NCI-H69 (cell line): ENCODE measurements at regions not wholly inside any gene's neighbourhood (a gene's known extent, or its start where the extent isn't known, plus 50 kb on each side); places are given as distances from the start of the nearest gene placed in this dataset.
"Not testable (repeated sequence)": the region's sequence is repeated elsewhere in the genome, so short reads cannot be mapped to it uniquely, and the experiment has no call there.

Experiments used
- DNase-seq: peaks from one replicate; lab custom pipeline; 2025; lab: John Stamatoyannopoulos, UW

DNA sequence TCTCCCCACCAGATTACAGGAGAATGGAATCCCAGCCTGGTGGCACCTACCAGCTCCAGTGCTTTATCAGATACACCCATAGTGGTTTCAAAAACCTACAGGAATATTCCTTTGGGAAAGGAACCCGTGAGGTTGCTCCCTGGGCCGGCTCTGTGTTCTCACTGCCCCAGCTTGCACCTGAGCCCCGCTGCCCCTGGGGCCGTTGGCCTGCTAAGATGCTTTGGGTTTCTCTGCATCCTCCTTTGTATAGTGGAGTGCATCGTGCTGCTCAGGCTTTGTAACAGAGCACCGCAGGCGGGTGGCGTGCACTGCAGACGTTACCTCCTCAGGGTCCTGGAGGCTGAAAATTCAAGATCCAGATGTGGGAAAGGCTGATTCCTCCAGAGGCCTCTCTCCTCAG lies 414.1 kb downstream of the BRD1 start:
- no peak for DNase-seq

DNA sequence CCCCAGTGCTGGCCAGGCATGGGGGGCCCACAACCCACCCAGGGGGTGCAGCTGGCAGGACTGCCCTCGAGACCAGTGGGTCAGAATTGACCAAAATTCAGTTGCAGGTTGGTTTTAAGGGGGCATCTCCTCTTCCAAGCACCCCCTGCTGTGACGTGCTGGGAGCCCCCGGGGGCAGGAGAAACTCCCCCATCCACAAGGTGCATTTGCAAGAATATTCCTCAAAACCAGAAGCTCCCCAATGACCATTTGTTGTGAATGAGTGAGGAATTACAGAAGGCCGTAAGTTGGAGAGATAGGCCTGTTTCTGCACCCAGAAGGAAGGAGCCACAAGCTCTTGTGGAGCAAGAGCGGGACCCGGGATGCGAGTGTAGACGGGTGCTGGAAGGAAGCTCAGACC lies 414.5 kb downstream of the BRD1 start:
- DNase-seq: no peak

DNA sequence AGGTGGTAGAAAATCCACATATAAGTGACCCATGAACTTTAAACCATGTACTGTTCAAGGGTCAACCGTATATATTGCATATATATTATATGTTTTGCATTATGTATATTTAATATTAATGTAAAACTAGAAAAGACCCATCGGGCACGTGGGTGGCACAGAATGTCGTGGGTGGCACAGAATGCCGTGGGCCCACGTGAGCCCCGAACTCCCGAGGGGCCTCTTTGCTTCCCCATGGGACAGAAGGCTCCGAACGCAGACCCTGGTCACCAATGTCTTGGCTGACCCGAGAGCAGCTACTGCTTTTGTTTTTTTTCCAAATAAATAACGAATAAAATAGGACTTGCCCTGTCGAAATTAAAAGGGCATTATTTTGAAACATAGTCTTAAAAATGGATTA lies 415.4 kb downstream of the BRD1 start:
- no peak for DNase-seq

DNA sequence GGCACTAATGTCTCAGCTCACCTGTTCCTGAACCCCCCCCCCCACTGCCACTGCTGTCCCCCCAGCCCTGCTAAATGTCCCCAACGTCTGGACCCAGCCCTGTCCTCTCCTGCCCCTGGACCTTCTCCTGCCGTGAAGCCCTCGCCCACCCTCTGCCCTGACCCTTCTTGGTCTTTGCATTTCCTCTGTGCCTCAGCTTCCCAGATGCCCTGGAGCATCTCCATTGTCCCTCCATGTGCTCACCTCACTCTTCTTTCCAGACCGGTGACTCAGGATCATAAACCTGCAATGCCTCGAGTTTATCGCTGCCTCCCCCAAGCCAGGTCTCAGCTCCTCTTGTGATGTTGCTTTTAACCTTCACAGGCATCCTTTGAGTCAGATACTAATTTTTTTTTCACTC lies 416.4 kb downstream of the BRD1 start:
- DNase-seq: no peak

DNA sequence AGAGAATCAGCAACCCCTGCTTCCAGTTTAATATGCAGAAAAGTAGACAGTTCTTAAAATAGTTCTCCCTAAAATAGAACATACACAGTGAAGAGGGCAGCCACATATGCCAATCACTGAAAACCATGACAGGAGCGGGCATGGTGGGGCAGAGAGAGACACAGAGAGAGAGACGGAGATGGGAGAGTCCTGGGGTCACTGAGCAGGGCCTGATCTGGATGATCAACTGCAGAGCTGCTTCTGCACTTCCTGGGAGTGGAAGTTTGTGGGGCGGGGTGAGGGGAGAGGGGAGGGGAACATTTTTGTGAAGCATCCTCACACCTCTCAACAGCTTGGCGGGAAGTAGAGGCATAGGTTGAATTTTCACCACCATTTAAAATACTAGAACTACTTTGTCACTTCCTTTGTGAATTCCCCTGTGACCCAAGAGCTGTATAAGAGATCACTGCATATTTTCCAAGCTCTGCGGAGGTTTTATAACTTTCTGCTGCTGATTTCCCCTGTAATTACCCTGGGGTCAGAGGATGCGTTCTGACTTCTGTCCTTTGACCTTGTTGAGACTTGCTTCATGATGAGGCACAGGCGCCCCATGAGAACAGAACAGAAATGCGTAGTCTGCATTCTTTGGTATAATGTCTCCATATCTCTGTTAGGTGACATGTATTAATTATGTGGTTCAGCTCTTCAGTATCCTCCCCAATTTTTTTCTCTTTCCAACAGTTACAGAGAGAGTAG lies 419.4 kb downstream of the BRD1 start:
- DNase-seq: no peak

DNA sequence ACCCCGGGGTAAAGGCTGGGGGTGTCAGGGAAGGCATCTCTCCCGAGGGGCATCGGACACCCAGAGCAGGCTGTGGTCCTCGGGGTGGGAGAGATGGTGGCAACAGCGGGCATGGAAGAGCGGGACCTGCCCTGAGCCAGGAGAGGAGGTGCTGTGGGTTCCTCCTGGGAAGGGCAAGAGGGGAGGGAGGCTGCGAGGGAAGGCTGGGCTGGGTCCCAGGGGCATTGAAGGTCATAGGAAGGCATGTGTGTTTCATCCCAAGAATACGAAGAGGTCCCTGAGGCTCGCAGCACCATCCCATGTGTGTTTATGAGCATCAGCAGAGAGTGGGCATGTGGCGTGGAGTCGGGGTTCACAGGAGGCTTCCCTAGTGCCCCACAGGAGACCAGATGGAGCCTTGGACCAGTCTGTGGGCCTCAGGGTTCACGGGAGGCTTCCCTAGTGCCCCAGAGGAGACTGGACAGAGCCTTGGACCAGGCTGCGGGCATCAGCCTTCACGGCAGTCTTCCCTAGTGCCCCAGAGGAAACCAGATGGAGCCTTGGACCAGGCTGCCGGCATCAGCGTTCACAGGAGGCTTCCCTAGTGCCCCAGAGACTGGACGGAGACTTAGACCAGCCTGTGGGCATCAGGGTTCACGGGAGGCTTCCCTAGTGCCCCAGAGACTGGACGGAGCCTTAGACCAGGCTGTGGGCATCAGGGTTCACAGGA lies 420.6 kb downstream of the BRD1 start:
- no peak for DNase-seq

DNA sequence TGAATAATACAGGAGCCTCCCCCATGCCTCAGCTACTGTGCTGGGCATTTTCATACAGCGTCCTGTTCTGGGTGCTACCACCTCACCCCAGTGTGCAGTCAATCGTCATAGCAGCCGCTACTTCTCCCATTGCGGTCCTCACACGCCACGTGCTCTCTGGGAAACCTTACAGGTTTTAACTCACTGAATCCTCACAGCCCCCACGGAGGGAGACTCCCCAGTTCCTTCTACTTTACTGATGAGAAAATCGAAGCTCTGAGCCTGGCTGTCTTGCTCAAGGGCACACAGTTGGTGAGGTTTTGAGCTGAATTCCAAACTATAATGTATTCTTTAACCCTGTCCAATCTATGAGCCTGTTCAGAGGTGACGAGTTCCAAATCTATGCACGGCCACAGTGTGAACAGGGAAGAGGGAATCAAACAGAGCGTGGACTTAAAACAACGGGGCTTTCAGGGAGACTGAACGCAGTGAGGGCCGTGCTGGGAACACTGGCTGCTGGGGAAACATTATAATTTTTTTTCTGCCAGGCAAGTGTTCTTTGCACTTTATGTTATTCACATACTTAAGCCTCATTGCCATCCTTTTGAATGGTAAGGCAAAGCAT lies 421.5 kb downstream of the BRD1 start:
- no peak for DNase-seq

DNA sequence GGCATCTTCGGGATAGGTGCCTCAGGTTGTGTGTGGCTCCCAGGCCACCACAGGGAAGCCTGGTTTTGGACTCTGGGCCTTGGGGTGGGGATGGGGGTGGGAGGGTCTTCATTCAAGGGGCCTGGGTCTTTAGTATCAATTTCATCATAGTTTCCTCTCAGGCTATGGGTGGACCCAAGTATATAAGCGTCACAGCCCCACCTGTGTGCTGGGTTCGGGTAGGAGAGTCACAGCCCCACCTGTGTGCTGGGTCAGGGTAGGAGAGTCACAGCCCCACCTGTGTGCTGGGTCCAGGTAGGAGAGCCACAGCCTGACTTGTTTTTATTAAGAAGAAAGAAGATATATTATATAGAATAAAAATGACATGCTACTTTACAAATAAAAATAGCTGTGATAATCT lies 422.1 kb downstream of the BRD1 start:
- no peak for DNase-seq

DNA sequence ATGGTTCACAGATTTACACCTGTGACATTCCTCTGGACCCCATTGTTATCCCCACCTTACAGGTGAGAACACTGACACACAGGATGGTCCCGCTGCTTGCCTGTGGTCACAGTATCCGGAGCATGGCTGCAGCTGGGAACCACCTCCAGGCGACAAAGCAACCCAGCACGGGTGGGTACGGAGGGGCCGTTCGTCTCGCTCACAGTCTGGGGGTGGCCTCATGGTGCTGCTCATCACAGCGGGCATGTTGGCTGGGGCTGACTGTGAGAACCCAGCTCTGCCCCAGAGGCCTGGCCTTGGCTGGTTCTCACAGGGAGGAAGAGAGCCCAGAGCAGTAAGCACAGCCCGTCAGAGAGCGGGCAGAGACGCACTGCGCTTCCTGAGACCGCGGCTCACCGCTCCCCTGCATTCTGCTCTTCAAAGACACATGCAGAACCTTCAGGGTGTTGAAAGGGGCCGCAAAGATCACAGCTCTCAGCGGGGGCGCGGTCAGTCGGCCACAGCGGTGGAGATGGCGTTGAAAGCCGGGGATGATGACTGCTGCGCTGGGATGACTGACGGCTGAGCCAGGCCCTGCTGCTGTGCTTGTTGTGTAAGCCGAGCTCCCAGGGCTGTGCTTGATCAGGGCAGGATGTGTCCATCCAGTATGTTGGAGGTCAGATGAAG lies 423.0 kb downstream of the BRD1 start:
- no peak for DNase-seq

DNA sequence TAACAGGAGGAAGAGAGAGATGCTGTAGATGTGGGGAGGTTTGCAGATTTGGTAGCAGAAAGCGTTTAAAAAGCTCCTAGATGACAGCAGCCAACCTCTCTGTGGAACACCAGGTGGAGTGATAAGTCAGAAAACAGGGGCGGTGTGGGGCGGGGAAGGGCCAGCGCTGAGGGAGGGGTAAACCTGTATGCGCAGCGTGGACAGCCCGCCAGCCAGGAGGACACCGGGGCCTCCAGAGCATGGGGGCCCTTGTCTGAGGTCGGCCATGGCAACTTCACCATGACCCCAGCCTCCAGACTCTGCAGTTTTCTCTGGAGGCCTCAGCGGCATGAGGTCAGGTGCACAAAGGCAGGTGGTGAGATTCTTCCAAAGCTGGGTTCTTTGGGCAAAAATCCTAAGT lies 423.7 kb downstream of the BRD1 start:
- no peak for DNase-seq

DNA sequence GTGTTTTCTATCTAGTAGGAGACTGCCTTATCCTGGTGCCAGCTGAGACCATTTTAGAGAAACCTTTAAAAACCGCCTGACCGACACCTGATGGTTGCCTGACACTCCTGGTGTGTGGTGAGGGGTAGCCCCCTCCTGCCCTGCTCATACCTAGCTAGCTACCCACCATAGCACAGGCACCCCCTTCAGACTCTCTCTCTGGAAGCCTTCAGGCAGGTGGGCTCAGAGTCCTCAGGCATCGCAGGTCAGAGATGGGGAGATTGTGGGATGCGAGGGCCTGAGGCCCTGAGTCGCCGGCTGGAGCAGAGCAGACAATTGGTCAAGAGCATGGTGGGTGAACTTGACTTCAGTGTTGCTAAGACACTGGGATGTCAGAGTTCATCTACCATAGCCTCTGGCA lies 424.6 kb downstream of the BRD1 start:
- no peak for DNase-seq

DNA sequence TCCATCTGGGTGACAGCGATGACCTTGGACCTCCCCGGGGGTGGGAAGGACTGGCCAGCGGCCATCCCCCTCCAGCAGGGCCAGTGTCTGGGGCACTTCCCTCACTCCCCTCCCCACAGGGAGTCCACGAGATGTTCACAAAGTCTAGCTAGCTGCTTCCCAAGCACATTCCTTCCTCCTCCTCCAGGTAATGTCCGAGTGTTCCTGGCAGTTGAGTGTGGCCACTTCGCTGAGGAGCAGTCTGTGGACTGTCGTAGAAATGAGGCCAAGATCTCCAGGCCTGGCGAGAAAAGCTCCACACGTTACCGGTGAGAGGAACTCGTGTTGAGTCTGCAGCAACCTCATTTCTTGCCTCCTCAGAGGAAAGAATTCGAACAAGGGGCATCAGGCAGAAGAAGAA lies 425.5 kb downstream of the BRD1 start:
- no peak for DNase-seq

DNA sequence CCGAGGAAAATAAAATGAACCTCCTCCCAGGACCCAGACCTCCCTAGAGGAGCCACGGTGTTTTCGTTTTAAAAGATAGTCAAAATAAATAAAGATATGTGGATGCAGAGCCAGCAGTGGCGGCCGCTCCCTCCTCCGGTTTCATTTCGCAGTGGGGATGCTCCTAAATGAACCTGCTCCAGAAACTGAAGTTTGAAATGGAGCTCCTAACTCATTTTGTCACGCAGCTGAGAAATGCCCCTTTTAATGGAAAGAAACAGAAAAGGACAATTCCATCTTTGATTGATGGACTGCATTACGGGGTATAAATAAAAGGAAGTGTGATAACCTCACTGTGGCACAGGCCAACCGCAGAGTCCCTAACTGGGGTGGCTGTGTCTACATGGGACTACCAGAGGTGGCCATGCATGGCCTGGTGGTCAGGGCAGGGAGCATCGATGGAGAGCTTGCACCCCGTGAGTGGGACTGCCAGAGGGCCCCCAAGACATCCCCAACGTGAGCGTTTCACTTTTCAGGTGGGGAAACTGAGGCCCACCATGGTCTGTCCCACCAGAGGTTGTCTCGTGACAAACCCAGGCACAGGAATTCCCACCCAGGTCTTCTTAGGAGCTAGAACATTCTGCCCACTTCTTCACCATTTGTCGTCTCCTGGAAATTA lies 426.6 kb downstream of the BRD1 start:
- no peak for DNase-seq

DNA sequence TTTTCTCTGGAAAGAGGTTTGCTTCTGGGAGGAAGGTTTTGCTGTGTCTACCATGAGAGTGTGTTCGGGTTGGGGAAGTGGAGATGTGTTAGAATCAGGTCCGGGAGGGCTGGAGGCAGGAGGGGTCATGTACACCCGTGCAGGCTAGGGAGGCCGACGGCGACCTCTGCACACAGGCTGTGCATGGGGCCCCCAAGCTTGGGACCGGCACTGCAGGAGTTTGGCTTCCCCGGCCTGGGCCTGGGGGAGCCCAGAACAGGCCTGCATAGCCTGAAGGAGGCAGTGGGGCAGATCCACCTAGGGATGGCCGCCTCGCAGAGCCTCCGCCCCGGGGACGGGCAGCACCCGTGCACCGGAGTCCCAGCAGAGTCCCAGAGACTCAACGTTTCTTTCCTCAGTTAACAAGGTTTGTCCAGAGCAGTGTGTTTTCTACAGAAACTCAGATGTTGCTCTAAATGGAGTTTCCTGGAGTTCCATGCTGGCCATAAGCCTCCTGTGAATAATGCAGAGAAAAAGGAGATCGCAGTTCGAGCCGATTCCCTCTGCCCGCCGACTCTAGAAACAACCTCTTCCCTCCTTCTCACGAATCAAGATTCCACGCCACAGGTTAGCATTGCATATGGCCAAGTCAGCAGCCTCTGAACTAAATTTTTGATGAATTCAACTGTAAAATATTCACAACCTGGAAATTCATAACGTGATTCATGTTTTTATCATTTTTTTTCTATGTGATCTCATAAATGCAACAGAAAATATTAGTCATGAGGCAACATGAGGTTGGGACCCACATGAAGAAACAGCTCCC lies 427.3 kb downstream of the BRD1 start:
- DNase-seq: no peak

DNA sequence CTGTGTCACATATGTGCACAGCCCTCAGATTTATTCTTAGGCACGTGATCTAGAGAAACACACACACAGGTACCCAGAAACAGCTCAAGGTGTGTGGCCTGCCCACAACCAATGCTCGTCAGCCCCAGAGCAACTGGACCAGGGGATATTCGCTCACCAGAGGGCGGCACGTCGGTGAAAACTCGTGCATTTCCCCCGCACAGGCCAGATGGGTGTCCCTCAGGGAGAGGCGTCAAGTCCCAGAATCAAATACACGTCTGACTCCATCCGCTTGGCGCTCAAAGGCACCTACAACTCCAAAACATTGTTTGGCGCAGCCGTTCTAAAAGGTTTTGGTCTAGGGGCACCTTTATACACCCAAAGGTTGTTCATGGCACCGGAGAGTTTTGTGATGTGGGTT lies 429.0 kb downstream of the BRD1 start:
- DNase-seq: no peak

DNA sequence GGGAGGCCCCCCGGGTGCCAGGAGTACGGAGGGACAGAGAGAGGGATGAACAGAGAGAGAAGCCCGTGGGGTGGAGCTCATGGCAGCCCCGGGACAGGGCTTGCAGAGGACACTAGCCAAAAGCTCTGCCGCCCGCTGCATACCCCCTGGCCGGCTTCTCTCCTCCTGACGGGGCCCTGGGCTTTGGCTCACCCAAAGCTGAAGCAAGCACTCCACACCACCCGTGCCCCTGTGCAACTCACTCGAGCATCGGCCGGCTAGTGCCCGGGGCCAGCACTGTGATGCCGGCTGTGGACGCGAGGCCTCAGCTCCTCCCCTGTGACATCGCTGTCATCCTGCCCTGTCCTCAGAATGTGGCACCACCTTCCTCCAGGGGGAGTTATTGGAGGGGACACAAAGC lies 429.6 kb downstream of the BRD1 start:
- DNase-seq: no peak

DNA sequence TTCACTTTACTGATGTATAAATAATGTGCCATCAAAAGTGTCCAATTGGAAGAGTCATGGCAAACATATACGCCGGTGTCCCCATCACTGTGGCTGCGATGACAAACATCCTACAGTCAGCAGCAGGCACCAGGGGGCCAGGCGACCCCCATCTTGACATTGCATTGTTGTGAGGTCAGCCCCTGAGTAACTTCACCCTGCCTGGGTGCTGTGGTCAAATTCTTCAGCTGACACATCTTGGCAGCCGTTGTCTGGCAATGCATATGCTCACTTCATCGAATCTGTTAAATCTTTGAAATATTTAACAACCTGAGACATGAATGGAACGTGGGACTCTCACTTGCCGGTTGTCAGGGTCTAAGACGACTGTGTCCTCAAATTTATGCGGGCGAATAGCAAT lies 430.9 kb downstream of the BRD1 start:
- DNase-seq: no peak

DNA sequence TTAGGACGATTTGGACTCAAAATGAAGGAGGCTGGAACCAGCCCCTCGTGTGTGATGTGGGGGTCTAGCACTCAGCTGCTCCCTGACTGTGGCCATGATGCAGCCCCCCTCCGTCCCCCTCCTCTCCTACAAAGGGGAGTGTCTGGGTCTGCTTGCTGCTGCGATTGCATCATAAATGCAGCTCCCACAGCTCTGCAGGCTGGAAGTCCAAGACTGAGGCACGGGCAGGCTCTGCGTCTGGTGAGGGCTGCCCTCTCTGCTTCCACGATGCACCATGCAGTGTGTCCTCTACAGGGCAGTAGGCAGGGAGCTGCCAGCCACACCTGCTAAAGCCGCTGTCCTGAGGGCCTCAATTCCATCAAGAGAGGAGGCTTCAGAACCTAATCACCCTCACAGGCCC lies 432.1 kb downstream of the BRD1 start:
- DNase-seq: no peak

DNA sequence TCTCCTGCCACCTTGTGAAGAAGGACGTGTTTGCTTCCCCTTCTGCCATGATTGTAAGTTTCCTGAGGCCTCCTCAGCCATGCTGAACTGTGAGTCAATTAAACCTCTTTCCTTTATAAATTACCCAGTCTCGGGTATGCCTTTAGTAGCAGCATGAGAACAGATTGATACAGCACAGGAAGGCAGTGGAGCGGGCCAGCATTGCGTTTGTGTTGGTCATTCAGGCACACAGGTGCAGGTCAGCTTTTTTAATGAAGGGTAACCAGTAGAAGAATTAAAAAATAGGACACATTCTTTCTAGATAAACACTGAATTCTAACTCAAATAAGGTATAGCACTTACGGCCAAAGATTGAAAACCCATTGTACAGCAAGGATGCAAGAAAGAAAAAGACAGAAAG lies 432.6 kb downstream of the BRD1 start:
- DNase-seq: not testable (repeated sequence)

DNA sequence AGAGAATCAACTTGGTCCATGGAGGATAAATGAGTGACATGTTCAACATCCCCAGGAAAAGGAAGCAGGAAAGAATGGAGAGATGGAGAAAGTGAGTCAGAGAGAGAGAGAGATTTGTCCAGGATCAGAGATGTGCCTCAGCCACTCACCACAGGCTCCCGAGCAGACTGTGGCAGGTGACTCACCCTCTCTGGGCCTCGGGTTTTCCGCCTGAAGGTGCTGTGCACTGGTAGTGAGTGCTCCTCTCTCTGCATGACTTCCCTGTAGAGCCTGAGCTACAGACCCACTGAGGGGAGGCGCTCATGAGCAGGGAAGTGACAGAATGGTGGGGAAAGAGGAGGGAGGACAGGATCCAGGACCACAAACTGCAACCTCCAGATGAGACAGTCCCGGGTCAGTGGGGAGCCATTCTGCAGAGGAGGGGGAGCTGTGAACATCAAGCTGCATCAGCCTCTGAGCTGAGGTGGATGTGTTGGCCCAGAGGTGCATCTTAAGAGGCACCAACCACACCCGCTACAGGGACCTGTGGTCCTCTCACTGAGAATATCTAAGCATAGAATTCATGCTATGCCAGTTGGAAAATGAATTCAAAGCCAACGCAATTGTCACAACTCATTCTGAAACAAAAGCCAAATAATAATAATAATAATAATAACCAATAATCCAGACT lies 433.4 kb downstream of the BRD1 start:
- no peak for DNase-seq

DNA sequence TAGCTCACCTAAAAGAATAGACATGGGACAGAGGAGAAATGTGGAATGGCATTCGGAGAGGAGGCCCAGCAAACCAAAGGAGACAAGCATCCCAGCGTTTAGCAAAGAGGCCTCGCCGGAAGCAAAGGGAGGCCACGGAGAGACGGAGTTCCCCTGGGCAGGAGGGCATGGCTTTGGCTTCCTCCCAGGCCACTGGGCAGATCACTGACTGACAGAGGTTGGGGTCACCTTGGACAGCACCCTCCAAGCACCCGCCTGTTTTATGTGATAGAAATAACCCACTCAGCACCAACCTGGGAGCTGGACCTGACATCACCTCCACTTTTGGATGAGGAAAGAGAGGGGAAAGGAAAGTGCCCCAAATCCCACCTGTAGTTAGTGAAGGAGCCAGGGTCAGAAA lies 434.1 kb downstream of the BRD1 start:
- DNase-seq: no peak
